Activated naive CD4-positive, alpha-beta T cell treated with anti-CD3 and anti-CD28 coated beads, Interleukin-2, amount 50 U/mL, for 16 hours (primary cell): ENCODE measurements at regions not wholly inside any gene's neighbourhood (a gene's known extent, or its start where the extent isn't known, plus 50 kb on each side); places are given as distances from the start of the nearest gene placed in this dataset.

Source experiments
- DNase-seq: peaks from one replicate; pipeline ENCODE4 v3.0.0-alpha.2; 2020

DNA sequence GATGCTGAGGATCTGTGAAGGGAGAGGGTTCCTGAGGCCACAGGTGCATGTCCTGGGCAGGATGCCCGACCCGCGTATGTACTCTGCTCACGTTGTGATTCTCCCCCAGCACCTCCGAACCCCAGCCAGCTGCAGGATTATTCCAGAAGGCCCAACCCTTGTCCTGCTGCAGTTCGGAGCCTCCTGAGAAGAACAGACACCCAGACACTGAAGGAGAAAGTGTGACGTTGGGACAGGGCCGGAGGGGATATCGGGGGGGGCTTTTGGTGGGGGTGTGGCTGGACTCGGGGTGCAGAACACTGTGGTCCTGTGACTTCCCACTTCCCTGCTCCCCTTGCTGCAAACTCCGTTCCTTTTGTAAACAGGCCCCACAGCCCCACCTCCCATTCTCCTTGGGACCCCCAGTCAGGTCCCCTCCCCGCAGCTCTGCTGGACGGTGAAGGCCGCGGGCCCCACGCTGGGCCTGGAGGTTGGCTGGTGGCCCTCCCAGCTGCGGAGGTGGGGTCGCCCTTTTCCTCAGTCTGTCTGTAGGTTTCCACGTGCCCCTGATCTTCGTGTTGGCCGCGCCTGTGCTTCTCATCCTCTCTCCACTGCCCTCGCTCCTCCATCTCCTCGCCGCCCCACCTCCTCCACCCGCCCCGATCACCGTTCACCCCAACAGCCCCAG, 83.0 kb upstream of the ADRA2C start:
- DNase-seq, result no peak

DNA sequence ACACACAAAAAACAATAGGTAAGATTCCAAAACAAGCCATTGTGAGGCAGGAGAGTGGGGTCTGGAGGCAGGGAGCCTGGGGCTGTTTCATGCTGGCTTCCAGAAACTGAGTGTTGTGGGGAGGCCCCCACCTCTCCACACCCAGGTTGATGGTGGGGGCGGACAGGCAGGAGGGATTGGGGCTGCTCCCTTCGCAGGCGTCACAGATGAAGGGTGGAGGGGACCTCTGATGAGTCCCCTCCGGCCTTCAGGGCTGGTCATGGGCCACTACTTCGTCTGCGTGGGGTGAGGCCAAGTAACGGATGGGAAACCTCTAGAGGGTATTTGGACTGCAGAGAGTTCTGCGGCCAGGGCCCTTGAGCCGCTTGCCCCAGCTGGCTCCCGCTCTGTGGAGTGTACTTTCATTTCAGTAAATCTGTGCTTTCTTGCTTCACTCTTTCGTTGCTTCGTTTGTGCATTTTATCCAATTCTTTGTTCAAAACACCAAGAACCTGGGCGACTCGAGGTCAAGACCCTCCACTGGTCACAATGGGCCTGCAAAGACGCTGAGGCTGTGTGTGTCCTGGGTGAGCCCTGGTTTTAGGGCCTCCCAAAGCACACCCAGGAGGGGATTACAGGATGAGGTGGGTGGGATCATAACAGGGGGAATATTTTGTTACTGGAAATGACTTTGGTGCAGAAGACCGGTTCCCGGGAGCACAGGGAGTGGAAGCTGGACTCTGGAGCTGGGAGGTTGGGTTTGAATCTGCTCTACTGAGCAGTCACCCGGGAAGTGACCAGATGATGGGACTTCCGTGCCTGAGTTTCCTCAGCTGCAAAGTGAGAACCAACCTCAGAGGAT, 83.7 kb upstream of the ADRA2C start:
- no peak for DNase-seq

DNA sequence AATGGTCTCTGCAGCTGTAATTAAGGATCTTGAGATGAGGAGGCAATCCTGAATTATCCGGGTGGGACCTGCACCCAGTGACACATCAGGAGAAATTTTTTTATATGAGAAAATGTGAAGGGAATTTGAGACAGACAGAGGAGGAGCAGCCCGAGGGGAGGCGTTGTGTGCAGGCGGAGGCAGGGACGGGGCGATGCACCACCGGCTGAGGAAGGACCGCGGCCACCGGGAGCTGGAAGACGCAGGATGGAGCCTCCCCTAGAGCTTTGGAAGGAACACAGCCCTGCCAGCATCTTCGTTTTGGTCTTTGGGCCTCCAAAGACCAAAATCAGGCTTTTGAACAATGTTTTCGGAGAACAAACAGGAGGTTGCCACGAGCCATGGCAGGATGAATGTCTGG, 85.0 kb upstream of the ADRA2C start:
- no peak for DNase-seq

DNA sequence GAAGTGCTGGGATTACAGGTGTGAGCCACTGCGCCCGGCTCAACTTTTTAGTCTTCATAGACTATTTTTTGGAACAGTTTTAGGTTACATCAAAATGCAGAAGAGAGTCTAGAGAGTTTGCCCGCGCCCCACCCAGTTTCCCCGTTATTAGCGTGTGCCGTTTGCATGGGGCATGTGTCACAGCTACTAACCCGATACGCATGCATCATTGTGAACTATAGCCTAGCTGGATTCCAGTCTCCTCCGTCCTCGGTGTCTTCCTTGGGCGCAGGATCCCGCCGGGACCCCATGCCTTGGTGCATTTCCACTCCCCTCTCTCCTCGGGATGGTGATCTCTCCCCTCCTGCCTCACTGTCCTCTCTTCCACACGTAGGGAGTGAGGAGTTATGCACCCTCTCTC, 85.5 kb upstream of the ADRA2C start:
- no peak for DNase-seq

DNA sequence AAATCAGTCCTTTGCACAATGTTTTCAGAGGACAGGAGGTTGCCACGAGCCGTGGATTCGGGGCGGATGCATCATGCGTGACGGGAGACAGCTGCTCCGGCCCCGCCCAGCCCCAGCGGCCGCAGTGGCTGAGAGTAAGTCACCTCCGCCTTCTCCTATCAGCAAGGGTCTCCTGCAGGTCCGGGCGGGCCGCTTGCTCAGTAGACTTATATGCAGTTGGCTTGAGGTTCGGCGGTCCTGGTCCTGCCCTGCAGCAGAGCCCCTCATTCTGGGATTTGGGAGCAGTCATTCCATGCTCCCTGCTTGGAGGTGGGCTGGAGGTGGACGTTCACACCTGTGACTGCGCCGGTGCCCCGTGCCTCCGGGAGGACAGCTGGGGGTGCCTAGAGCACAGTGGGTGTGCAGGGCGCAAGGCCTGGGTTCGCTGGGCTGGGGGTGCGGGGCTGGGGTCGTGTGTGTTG, 86.3 kb upstream of the ADRA2C start:
- no peak for DNase-seq

DNA sequence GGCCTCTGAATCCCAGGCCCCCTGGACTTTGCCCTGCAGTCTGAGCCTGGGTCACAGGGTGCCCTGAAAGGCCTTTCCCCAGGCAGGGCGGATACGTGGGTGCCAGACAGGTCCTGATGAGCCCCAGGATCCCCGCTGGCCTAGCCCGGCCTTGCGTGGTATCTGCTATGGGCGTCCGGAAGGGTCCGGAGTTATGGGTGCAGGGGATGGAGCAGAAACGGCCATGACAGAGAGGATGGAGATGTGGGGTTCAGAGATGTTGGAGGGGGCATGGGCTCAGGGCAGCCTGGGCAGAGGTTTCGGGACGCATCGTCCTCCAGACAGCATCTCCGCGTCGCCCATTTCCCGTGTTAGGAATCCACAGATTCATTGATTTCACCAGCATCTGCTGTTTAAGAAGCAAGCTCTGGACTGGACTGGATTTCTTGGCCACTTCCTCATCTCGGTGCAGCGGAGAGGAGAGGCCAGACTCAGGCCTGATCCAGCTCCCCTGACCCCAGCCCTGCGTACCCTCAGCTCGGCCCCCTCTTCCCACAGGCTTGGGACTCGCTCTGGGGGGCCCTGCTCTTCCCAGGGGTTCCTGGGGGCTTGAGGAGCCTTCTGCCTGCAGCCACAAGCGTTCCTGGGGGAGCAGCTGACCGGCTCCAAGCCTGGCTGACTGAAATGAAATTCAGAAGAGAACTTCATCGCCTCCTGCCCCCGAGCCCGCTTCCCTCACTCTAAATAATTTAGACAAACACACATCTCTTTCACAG, 86.9 kb upstream of the ADRA2C start:
- DNase-seq, result no peak

DNA sequence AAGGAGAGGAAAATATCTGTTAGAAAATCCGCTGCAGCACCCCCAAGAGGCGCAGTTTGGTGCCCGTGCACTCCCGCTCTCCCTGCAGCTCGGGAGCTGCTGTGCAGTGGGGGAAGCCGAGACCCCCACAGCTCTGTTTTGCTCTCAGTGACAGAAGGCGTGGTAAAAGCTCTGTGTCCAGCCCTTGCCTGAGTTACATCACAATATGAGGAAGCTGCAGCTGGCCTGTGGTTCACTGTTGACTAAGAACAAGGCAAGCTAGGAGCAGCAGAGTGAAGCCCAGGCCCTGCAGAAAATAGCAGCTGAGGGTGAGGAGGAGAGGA, 88.5 kb upstream of the ADRA2C start:
- DNase-seq, result no peak

DNA sequence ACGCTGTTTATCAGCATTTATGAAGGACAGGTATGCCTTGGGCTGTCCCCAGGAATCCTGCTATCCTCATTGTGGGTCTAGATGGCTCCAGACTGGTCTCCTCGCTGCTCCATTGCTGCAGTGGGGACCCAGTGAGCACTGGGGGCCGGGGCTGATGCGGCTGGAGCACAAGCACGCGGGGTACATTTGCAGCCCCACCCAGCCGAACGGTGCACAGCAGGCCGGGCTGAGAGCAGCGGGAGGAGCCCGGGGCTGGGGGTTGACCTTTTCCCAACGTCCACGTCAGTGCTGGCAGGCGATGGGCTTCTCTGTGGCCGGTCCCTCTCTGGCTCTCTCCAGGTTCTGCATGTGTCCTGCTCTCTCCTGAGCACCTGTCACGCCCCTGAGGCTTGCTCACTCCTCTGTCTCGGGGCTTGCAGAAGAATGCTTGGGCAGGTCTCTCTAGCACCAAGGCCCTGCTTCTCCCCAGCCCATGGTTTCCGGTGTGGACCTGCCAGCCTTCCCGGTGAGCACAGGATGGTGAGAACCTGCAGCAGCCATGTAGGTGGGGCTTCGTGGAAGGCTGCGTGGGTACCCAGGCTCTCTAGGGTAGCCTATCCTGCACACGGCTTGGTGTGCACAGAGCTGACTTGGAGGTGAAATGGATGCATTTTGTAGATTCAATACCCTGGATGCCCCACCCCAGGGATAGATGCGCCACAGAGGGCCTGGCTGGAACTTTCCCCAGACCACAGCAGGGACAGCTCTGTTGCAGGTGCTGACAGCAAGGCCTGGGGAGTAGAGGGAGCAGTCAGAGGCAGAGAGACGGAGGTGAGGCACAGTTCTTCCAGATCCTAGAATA, 89.1 kb upstream of the ADRA2C start:
- no peak for DNase-seq

DNA sequence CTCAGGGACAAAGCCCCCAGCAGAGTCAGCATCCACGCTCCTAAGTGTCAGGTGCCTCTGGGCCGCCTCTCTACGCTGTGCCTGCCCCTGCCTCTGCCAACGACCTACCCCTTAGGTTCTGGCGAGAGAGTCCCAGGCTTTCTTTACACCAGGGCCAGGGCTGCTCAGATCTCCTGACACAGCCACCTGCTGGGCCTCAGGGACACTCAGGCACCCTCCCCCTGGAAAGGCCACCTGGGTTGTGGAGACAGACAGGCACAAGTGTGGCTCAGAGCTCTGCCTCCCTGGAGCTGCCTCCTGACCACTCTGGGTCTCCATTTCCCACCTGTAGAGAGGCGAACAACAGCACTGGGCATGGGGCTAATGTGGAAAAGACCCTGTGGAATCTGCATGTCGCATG, 90.0 kb upstream of the ADRA2C start:
- DNase-seq, result no peak

DNA sequence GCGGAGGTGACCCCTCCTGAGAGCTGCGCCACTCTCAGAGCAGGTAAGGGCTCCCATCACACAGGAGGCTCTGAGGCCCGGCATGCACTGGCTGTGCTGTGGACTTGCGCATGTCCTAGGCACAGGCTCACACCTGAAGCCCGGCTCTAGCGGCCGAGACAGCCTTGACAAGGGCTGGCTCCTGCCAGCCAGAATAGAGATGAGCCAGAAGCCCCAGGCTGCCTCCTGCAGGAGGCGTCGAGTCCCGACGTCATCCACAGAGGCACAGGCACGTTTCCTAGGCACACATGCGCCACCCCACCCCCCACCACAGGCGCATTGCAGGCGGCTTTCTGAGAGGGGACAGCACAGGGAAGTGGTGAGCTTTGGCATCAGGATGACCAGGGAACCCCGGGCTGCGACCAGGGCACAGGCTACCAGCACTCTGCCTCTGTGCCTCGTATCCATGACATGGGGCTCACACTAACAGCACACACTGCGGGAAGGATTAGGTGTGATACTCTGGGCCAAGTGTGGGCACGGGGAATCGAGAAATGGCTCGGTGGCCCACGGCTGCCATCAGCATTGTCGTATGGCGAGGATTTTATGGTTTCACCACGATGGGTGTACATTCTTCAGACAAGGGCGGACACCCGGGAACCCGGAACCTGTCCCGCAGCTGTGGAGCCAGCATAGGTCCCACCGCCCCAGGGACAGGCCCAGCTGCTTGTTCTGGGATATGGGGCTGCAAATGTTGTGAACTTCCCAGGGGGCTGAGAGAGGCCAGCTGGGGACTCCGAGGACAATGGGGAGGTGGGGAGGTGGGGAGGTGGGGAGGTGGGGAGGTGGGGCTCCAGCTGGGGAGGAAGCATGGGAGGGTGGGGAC, 90.7 kb upstream of the ADRA2C start:
- no peak for DNase-seq

DNA sequence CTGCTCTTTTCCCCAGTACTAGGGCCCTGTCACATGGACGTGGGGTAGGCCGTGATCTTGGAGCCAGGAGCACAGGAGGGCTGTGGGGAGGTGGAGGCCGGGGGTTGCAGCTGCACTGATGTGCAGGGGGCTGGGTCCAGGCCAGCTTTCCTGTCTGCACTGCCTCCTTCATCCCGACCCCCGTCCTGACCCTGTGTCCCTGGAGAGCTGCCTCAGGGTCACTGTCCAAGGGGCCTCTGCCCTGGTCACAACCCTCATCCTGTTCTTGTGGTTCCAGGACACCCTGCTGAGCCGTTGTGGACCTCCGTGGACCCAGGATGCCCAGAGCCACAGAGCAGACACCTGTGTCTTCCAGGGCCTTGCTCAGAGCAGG, 91.7 kb upstream of the ADRA2C start:
- DNase-seq, result no peak

DNA sequence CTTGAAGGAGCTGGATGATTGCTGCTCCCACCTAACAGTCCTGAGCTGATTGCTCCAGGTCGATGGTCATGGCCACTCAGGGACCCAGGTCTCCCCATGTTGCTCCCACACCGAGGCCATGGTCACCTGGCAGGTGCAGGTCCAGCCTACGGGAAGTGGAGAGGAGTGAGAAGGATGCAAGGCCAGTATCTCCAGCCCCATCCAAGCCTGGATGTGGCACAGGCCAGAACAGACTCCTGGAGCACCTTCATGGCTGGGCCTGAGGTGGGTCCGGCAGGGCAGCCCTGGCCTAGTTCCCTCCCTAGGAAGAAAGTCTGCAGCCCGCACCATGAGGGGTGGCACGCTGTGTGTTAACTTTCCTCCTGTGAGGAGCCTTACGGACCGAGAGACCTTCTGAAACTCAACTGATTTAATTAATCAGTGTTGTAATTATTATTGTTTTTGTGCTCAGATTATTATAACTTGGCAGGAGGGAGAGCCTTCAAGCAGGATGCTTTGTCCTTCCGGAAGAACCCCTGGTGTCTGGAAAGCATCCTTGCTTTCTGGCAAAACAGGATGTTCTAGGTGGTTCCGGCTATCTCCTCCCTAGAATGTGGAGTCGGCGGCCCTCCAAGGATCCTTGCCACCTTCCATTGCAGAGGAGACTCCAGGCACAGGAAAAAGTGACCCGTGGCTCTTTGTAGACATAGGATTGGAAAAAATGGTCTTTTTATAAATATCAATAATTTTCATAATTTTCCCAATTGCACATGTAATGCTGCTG, 92.3 kb upstream of the ADRA2C start:
- DNase-seq, result no peak

DNA sequence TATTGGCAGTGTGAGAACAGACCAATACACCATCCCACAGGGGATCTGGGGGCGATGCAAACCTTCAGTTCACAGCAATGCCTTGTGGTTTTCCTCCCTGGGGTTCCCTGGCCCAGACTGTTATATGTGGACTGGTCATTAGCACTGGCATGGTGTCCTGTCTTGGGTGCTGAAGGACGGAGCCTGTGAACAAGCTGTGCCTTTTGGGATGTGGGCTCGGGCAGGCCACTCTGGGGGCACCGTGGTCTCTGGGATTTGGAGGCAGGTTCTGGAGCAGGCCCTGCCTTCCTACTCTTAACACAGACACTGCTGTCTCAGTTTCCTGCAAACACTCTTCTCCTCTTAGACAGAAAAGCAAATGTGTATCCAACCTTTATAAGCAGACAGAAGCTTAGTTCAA, 93.0 kb upstream of the ADRA2C start:
- no peak for DNase-seq

DNA sequence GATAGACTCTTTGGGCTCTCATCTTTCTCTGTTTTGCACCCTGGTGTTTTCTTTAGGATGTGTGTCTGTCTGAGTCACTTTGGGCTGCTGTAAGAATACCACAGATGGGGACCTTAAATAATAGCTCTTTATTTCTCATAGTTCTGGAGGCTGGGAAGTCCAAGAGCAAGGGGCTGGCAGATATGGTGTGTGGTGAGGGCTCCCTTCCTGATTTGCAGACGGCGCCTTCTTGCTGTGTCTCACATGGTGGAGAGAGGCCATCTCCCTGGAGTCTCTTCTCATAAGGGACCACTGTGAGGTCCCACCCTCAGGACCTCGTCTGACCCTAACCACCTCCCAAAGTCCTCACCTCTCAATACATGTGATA, 93.7 kb upstream of the ADRA2C start:
- DNase-seq, result no peak

DNA sequence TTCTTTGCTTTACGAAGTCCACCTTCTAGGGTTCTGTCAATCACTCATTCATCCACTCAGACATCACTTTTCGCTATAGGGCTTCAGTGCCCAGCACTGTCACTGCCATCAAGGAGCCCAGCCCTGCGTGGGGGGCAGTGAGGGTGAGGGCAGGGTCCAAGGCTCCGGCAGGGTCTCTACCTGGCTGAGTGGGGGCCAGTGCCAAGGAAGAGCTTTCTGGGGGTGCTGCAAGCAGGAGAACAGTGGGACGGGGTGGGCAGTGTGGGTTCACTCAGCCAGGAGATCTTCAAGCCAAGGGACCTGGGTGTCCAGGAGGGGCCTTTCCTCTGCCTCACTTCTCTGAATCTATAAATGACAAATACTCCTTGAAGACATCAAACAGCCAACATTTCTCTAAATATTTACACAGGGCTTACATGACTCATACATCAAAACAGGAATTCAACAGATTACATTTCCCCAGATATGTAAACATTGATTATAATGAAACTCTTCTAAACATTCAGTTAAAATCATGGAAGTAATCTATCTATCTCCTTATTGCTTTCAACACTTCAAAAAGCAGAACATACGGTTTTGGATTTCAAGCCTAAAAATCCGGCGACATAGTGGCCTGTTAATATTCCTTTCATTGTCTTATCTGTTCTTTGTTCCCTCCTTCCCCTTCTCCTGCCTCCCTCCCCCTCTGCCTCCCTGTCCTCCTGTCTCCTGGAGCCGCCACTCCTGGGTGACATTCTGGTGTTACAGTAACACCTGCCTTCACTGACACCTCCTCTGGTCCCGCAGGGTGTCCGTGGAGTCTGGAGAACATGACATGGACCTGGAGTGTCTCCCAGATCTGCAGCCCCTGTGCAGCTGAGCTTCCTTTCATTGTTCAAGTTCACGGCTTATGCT, 94.4 kb upstream of the ADRA2C start:
- DNase-seq, result no peak

DNA sequence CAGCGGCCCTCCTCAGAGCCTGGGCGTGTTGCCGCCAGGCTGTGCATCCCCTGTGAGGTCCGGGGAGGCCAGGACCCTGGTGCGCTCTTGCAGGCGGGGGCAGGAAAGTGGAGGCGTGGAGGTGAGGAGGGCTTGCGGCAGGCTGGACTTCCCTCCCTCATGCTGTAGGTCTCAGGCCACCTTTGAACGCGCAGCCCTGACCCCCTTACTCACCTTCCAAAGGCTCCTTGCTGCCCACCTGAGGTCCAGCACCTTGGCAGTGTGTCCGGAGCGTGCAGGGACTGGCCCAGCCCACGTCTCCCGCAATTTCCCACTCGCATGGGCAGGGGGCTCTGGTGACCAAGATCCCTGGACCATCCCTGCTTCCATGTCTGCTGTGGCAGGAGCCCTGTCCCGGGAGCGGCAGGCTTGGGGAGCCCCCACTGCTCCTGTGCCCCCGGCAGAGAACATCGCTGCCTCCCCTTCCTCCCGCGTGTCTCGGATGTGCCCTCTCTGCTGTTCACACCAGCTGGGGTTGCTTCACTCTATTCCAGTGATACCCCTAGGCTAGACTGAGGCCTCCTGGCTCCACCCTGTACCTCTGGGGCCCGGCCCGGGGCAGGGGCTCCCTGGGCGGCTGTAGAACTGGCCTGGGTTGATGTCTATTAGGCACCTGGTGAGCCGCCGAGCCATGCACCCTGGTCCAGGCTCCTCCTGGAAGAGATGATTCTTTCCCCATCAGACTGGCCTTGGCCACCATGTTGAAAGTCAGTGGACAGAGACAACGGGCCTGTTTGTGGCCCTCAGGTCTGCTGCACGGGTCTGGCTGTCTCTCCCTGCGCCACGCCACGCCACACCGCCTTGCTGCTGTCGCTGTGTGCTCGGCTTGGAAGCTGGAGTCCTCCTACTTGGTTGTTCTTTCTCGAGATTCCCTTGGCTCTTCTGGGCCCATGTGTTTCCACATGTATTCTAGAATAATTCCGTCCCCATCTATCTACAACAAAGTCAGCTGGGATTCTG, 95.4 kb upstream of the ADRA2C start:
- no peak for DNase-seq

DNA sequence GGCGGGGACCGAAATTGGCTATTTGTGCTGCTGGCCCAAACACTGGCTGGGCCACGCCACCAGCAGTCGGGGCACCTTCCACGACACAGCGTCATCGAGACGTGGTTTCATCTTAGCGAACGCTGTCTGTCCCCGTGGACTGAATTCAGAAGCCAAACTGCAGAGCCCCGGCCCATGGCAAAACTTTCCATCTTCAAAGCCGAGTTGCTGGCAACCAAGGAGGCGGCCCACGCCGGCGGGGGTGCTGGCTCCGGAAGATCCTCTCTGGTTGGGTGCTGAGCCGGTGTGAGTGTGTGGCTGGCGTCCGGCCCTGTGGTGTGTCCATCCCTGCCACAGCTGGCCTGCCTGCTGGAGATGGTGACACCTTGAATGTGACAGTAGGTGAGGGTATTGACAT, 96.6 kb upstream of the ADRA2C start:
- no peak for DNase-seq

DNA sequence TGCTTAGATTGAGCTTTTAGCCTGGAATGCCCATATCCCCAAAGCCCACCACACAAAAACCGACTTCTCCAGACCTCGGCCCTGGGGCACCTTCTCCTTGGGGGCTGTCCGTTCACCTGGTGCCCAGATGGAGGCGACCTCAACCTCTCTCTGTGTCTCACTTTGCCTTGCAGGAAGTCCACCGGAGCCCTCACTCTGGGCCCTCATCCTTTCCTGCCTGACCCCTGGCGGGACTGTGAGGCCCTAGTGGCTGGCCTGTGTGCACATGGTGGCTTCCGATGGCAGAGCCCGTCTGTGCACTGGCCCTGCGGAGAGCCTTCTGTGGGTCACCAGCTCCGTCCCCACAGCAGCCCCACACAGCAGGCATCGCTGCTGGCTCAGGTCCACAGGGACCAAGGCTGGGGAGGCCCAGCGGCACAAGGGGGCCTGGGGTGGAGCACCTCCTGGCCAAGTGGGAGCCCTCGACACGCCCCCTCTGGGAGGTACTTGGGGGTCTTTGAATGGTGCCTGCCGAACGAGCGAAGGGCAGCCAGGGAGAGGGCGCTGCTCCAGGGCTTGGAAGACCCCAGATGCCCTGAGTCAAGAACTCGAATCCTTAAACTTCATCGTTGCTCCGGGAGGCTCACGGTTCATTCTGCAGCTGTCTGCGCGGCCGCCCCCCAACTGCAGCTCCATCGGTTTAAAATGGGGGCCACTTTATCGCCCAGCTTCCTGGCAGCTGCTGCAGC, 97.2 kb upstream of the ADRA2C start:
- no peak for DNase-seq
